Ishikawa (cell line): ENCODE measurements at regions not wholly inside any gene's neighbourhood (a gene's known extent, or its start where the extent isn't known, plus 50 kb on each side); places are given as distances from the start of the nearest gene placed in this dataset.

Source experiments
- CEBPB ChIP-seq: IDR thresholded peaks from 2 replicates; pipeline ENCODE4 v1.6.1; 2012
- CREB1 ChIP-seq: IDR thresholded peaks from 2 replicates; pipeline ENCODE4 v1.6.1; 2012; ENCODE audit warnings: low read depth
- EGR1 ChIP-seq: IDR thresholded peaks from 2 replicates; pipeline ENCODE4 v1.6.1; 2012
- EP300 ChIP-seq: IDR thresholded peaks from 2 replicates; pipeline ENCODE4 v1.6.1; 2012; ENCODE audit warnings: borderline replicate concordance
- FOXM1 ChIP-seq: IDR thresholded peaks from 2 replicates; pipeline ENCODE4 v1.6.1; 2012; ENCODE audit warnings: low read depth, borderline replicate concordance
- MAX ChIP-seq: IDR thresholded peaks from 2 replicates; pipeline ENCODE4 v1.6.1; 2012
- NFIC ChIP-seq: IDR thresholded peaks from 2 replicates; pipeline ENCODE4 v1.6.1; 2012
- RAD21 ChIP-seq: IDR thresholded peaks from 2 replicates; pipeline ENCODE4 v1.6.1; 2012; ENCODE audit warnings: low read depth
- REST ChIP-seq: IDR thresholded peaks from 2 replicates; pipeline ENCODE4 v1.6.1; 2012; ENCODE audit warnings: low read depth, mild to moderate bottlenecking
- TAF1 ChIP-seq: IDR thresholded peaks from 2 replicates; pipeline ENCODE4 v1.6.1; 2012; ENCODE audit warnings: low read depth, mild to moderate bottlenecking
- TCF12 ChIP-seq: IDR thresholded peaks from 2 replicates; pipeline ENCODE4 v1.6.1; 2012; ENCODE audit warnings: low read depth
- TEAD4 ChIP-seq: IDR thresholded peaks from 2 replicates; pipeline ENCODE4 v1.6.1; 2012
- USF1 ChIP-seq: IDR thresholded peaks from 2 replicates; pipeline ENCODE4 v1.6.1; 2012
- YY1 ChIP-seq: IDR thresholded peaks from 2 replicates; pipeline ENCODE4 v1.6.1; 2012; ENCODE audit warnings: low read depth
- ZBTB7A ChIP-seq: IDR thresholded peaks from 2 replicates; pipeline ENCODE4 v1.6.1; 2012; ENCODE audit warnings: low read depth

GRCh38 chr2:235195921-235196320 lies 244.1 kb downstream of the SH3BP4 start:
- TF ChIP-seq TAF1 (no peak), EP300 (no peak), MAX (no peak), TCF12 (no peak), USF1 (no peak), FOXM1 (no peak), CEBPB (no peak), NFIC (no peak), RAD21 (no peak), YY1 (no peak), EGR1 (no peak), CREB1 (no peak), ZBTB7A (no peak), REST (no peak), TEAD4 (no peak)

- TF ChIP-seq YY1 = no peak
- no peak for TF ChIP-seq ZBTB7A
- no peak for TF ChIP-seq EP300
- no peak for TF ChIP-seq TEAD4
- no peak for TF ChIP-seq CEBPB
- no peak for TF ChIP-seq TCF12
- no peak for TF ChIP-seq REST
- TF ChIP-seq RAD21 = no peak
- TF ChIP-seq FOXM1 = no peak
Measured at GRCh38 chr2:235199128-235199527, 247.3 kb downstream of the SH3BP4 start.

GRCh38 chr2:235200216-235200615 lies 248.4 kb downstream of the SH3BP4 start:
- TF ChIP-seq TAF1 (no peak), USF1 (no peak), TCF12 (no peak), YY1 (no peak), NFIC (no peak), EP300 (no peak), MAX (no peak), TEAD4 (no peak), CREB1 (no peak), REST (no peak), CEBPB (no peak), EGR1 (no peak)

- TF ChIP-seq YY1 (no peak), REST (no peak), RAD21 (no peak), NFIC (no peak), TCF12 (no peak), TEAD4 (no peak), CEBPB (no peak), CREB1 (no peak)
Measured at GRCh38 chr2:235201756-235202155, 249.9 kb downstream of the SH3BP4 start.
